NCI-H187 (cell line): ENCODE measurements at regions not wholly inside any gene's neighbourhood (a gene's known extent, or its start where the extent isn't known, plus 50 kb on each side); places are given as distances from the start of the nearest gene placed in this dataset.
"Not testable (repeated sequence)": the region's sequence is repeated elsewhere in the genome, so short reads cannot be mapped to it uniquely, and the experiment has no call there.

Experiments used
- DNase-seq, 2 experiments: peaks; one replicate each; lab custom pipeline; 2025; lab: John Stamatoyannopoulos, UW

GRCh38 chr3:78424656-78425055 is 1343.1 kb downstream of the ROBO1 start:
- DNase-seq, result no peak

- DNase-seq, result no peak
Observed at GRCh38 chr3:78426454-78426853, 1341.3 kb downstream of the ROBO1 start.

- no peak for DNase-seq
Observed at GRCh38 chr3:78427303-78427702, 1340.5 kb downstream of the ROBO1 start.

- no peak for DNase-seq
Observed at GRCh38 chr3:78430741-78431140, 1337.1 kb downstream of the ROBO1 start.

GRCh38 chr3:78434801-78435200 is 1333.0 kb downstream of the ROBO1 start:
- no peak for DNase-seq

GRCh38 chr3:78455166-78455565 is 1312.6 kb downstream of the ROBO1 start:
- no peak for DNase-seq

- DNase-seq, result no peak
Observed at GRCh38 chr3:78455712-78456433, 1311.9 kb downstream of the ROBO1 start.

- no peak for DNase-seq
Observed at GRCh38 chr3:78459796-78460195, 1308.0 kb downstream of the ROBO1 start.

GRCh38 chr3:78462021-78462420 is 1305.8 kb downstream of the ROBO1 start:
- DNase-seq, result no peak

GRCh38 chr3:78476076-78476475 is 1291.7 kb downstream of the ROBO1 start:
- no peak for DNase-seq

GRCh38 chr3:78481050-78481449 is 1286.7 kb downstream of the ROBO1 start:
- no peak for DNase-seq

- DNase-seq, result no peak
Observed at GRCh38 chr3:78483090-78483489, 1284.7 kb downstream of the ROBO1 start.

GRCh38 chr3:78494851-78495250 is 1272.9 kb downstream of the ROBO1 start:
- DNase-seq, result no peak

GRCh38 chr3:78495301-78495700 is 1272.5 kb downstream of the ROBO1 start:
- no peak for DNase-seq

- DNase-seq, result no peak
Observed at GRCh38 chr3:78496501-78496900, 1271.3 kb downstream of the ROBO1 start.

GRCh38 chr3:78497021-78497420 is 1270.8 kb downstream of the ROBO1 start:
- peak; percentile 29 to 71 for DNase-seq

- DNase-seq, result peak in 1 of 2 experiments; percentile 44
Observed at GRCh38 chr3:78497767-78498166, 1270.0 kb downstream of the ROBO1 start.

GRCh38 chr3:78506061-78506460 is 1261.7 kb downstream of the ROBO1 start:
- DNase-seq, result no peak

- no peak for DNase-seq
Observed at GRCh38 chr3:78506581-78507195, 1261.1 kb downstream of the ROBO1 start.

GRCh38 chr3:78507196-78507984 is 1260.4 kb downstream of the ROBO1 start:
- no peak for DNase-seq

GRCh38 chr3:78511840-78512239 is 1256.0 kb downstream of the ROBO1 start:
- no peak for DNase-seq

- not testable (repeated sequence) for DNase-seq
Observed at GRCh38 chr3:78512786-78513185, 1255.0 kb downstream of the ROBO1 start.

- DNase-seq, result no peak
Observed at GRCh38 chr3:78516437-78516836, 1251.4 kb downstream of the ROBO1 start.
